HepG2 (cell line): ENCODE measurements at regions not wholly inside any gene's neighbourhood (a gene's known extent, or its start where the extent isn't known, plus 50 kb on each side); places are given as distances from the start of the nearest gene placed in this dataset.

ENCODE experiments used
- ATAC-seq: fragments of 200-7000 bp; cut with Tn5 transposase; 3 replicates; pipeline ENCODE4 v1.9.1; 2020; ENCODE audit warnings: mild to moderate bottlenecking, moderate library complexity
- BruUV-seq: library from RNA; stranded (reverse); fragments of 400-500 nt; replicated peaks from 2 replicates; lab custom pipeline; 2021; lab: Mats Ljungman, UMichigan
- CTCF ChIA-PET: fragments of 300-600 bp; formaldehyde crosslinking; extraction: SDS; loops from one replicate; lab custom pipeline; 2021; ENCODE audit warnings: low total read pairs, inconsistent platforms, low intra/inter-chr PET ratio; lab: Yijun Ruan, JAX
- POLR2A ChIA-PET: fragments of 350-600 bp; sonication (Branson Sonifier 250); formaldehyde crosslinking; loops from one replicate; lab custom pipeline; 2020; ENCODE audit warnings: antibody characterized with exemption, inconsistent platforms; lab: Yijun Ruan, JAX
- DNase-seq: peaks from one replicate; pipeline ENCODE4 v3.0.0-alpha.2; 2015; ENCODE audit warnings: low spot score
- FAIRE-seq: peaks from 3 replicates; lab custom pipeline; 2011; peaks lifted over from hg19 to GRCh38; lab: Jason Lieb, UNC
- H2AFZ ChIP-seq: one replicate; pipeline ENCODE4 v1.6.1; 2011; ENCODE audit warnings: low read length, inconsistent platforms
- H3K27ac ChIP-seq: fragments of 300-600 bp; 3 replicates; pipeline ENCODE4 v1.8.0; 2011; ENCODE audit warnings: mixed run types, mild to moderate bottlenecking, mixed read lengths, low read length, inconsistent platforms; ENCODE audit not compliant: insufficient read depth; ENCODE audit errors: extremely low read length
- H3K27me3 ChIP-seq, 2 experiments: fragments of 200-600 bp in 1 of 2; 2 replicates in 1 of 2; 3 replicates in 1 of 2; pipeline versions ENCODE4 v1.6.0 to v1.8.0; 2011; ENCODE audit warnings: low read length in 2 of 2, mild to moderate bottlenecking in 2 of 2, moderate library complexity in 2 of 2, inconsistent platforms in 1 of 2; ENCODE audit not compliant: insufficient read depth in 2 of 2, control insufficient read depth in 1 of 2
- H3K36me3 ChIP-seq, 2 experiments: fragments of 200-600 bp in 1 of 2; replicated peaks in 1 of 2; 2 replicates in 1 of 2; 3 replicates in 1 of 2; pipeline versions ENCODE4 v1.5.1 to v1.8.0; 2011; ENCODE audit warnings: low read length in 2 of 2, inconsistent platforms in 1 of 2; ENCODE audit not compliant: insufficient read depth in 2 of 2, control insufficient read depth in 1 of 2
- H3K4me1 ChIP-seq: 2 replicates; pipeline ENCODE4 v1.5.1; 2012; ENCODE audit warnings: low read length, inconsistent platforms; ENCODE audit not compliant: insufficient read depth
- H3K4me2 ChIP-seq: 2 replicates; pipeline ENCODE4 v1.6.0; 2011; ENCODE audit warnings: low read depth, low read length, inconsistent platforms
- H3K4me3 ChIP-seq, 3 experiments: fragments of 200-600 bp in 1 of 3; sonication (generic), shearing (Covaris generic) in 1 of 3; replicated peaks in 1 of 3; 2 replicates each; pipeline ENCODE4 v1.5.1; 2011 to 2016; ENCODE audit warnings: low read length in 3 of 3, inconsistent platforms in 2 of 3, low read depth in 2 of 3, mild to moderate bottlenecking in 2 of 3, control low read depth in 1 of 3, mixed read lengths in 1 of 3; ENCODE audit not compliant: insufficient read depth in 1 of 3
- H3K79me2 ChIP-seq: one replicate; pipeline ENCODE4 v1.6.1; 2011; ENCODE audit warnings: low read length, inconsistent platforms; ENCODE audit not compliant: insufficient read depth
- H3K9ac ChIP-seq: 2 replicates; pipeline ENCODE4 v1.6.0; 2011; ENCODE audit warnings: mild to moderate bottlenecking, low read depth, low read length, inconsistent platforms; ENCODE audit not compliant: insufficient read depth
- H3K9me3 ChIP-seq: 2 replicates; pipeline ENCODE4 v1.5.1; 2012; ENCODE audit warnings: mild to moderate bottlenecking, low read length
- H4K20me1 ChIP-seq: 2 replicates; pipeline ENCODE4 v1.6.0; 2011; ENCODE audit warnings: inconsistent platforms, mild to moderate bottlenecking, low read length, moderate library complexity; ENCODE audit not compliant: insufficient read depth
- CREM ChIP-seq, 2 experiments: sonication (generic) in 1 of 2; formaldehyde crosslinking in 1 of 2; IDR thresholded peaks; 2 replicates each; pipeline versions ENCODE4 v1.4.0 to v1.6.1; 2016 to 2020; ENCODE audit warnings: antibody characterized with exemption in 1 of 2, mild to moderate bottlenecking in 1 of 2, missing genetic modification reagents in 1 of 2
- FOXO1 ChIP-seq: sonication (generic); formaldehyde crosslinking; IDR thresholded peaks from 2 replicates; pipeline ENCODE4 v1.4.0; 2020; ENCODE audit warnings: missing genetic modification reagents
- IKZF4 ChIP-seq: sonication (generic); formaldehyde crosslinking; IDR thresholded peaks from 2 replicates; pipeline ENCODE4 v1.5.1; 2020; ENCODE audit warnings: borderline replicate concordance, mild to moderate bottlenecking, low read depth, missing genetic modification reagents; ENCODE audit errors: not compliant biosample characterization
- MATR3 ChIP-seq: sonication (generic); formaldehyde crosslinking; IDR thresholded peaks from 2 replicates; pipeline ENCODE4 v1.4.0; 2020; ENCODE audit warnings: missing genetic modification reagents
- MIER3 ChIP-seq: IDR thresholded peaks from 2 replicates; pipeline ENCODE4 v1.6.1; 2016; ENCODE audit warnings: missing compliant biosample characterization, borderline replicate concordance
- PAX8 ChIP-seq: sonication (generic); formaldehyde crosslinking; IDR thresholded peaks from 2 replicates; pipeline ENCODE4 v1.8.0; 2022; ENCODE audit warnings: mild to moderate bottlenecking, missing genetic modification reagents, borderline replicate concordance
- SPEN ChIP-seq: sonication (generic); formaldehyde crosslinking; IDR thresholded peaks from 2 replicates; pipeline ENCODE4 v1.5.1; 2020; ENCODE audit warnings: low read depth, mild to moderate bottlenecking, missing genetic modification reagents
- ZNF34 ChIP-seq: sonication (generic); formaldehyde crosslinking; IDR thresholded peaks from 2 replicates; pipeline ENCODE4 v1.4.0; 2020; ENCODE audit warnings: mild to moderate bottlenecking, missing genetic modification reagents, borderline replicate concordance
- ZNF619 ChIP-seq: sonication (generic); formaldehyde crosslinking; IDR thresholded peaks from 2 replicates; pipeline ENCODE4 v1.4.0; 2020; ENCODE audit warnings: mild to moderate bottlenecking, missing genetic modification reagents
- WGBS: methylation state at CpG from one replicate; pipeline ENCODE4 v1.1.6; 2017; ENCODE audit warnings: low lambda C conversion rate; 5-methylcytosine and 5-hydroxymethylcytosine counted together
- in situ Hi-C: cut with HindIII; loops from 2 replicates; pipeline ENCODE4 v1.10.0; 2017; ENCODE audit warnings: low pct_unique_long_range_greater_than_20kb; ENCODE audit not compliant: extremely low pct_ligation_motif_present
- intact Hi-C: fragments of 100-400 bp; cut with micrococcal nuclease; formaldehyde crosslinking; loops from one replicate; pipeline ENCODE4 v1.10.0; 2022; ENCODE audit not compliant: unreplicated experiment
- TF ChIP-seq, protein P1 (sequence below): sonication (generic); formaldehyde crosslinking; IDR thresholded peaks from 2 replicates; pipeline ENCODE4 v1.4.0; 2020; ENCODE audit warnings: missing genetic modification reagents, borderline replicate concordance
- TF ChIP-seq, protein P2 (sequence below): sonication (generic); formaldehyde crosslinking; IDR thresholded peaks from 2 replicates; pipeline ENCODE4 v1.8.0; 2022; ENCODE audit warnings: missing genetic modification reagents, mild to moderate bottlenecking, inconsistent platforms, borderline replicate concordance
- TF ChIP-seq, protein P3 (sequence below): sonication (generic); formaldehyde crosslinking; IDR thresholded peaks from 2 replicates; pipeline ENCODE4 v1.4.0; 2020; ENCODE audit warnings: missing genetic modification reagents

DNA sequence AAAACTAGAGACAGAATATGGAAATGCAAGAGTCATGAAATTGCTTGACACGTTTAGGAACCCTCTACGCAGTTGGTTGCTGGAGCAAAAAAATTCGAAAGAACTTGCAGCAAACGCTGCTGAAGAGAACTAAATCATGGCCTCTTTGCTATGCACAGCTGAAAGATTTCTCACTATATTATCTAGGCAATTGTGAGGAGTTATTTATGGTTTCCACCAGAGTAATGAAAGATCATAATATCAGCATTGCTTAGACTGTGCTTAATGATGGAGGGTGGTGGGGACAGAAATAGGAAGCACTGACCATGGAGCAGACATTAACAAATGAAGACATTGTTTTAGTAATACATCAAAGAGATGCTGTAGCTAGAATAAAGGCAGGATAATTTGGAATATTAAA lies 593.4 kb upstream of the ZNF717 start:
- no peak overlapping the region for H3K4me2 ChIP-seq
- no peak for DNase-seq
- ChIA-PET POLR2A (no interaction called here), CTCF (no interaction called here)
- BruUV-seq = no TSS peak
- H3K27me3 ChIP-seq = no peaks in the 10 kb centered on the region
- no peak for FAIRE-seq
- no peak for ATAC-seq
- H3K4me1 ChIP-seq = no peaks in the 10 kb centered on the region; the same call in 1 of the 2 replicates
- TF ChIP-seq, protein P1, sequence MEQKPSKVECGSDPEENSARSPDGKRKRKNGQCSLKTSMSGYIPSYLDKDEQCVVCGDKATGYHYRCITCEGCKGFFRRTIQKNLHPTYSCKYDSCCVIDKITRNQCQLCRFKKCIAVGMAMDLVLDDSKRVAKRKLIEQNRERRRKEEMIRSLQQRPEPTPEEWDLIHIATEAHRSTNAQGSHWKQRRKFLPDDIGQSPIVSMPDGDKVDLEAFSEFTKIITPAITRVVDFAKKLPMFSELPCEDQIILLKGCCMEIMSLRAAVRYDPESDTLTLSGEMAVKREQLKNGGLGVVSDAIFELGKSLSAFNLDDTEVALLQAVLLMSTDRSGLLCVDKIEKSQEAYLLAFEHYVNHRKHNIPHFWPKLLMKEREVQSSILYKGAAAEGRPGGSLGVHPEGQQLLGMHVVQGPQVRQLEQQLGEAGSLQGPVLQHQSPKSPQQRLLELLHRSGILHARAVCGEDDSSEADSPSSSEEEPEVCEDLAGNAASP = no peak
- TF ChIP-seq ZNF34 = no peak
- TF ChIP-seq MIER3 (CRISPR knock-in tag) = no peak
- no peak for TF ChIP-seq PAX8 (CRISPR knock-in tag)
- TF ChIP-seq SPEN = no peak
- TF ChIP-seq, protein P2, sequence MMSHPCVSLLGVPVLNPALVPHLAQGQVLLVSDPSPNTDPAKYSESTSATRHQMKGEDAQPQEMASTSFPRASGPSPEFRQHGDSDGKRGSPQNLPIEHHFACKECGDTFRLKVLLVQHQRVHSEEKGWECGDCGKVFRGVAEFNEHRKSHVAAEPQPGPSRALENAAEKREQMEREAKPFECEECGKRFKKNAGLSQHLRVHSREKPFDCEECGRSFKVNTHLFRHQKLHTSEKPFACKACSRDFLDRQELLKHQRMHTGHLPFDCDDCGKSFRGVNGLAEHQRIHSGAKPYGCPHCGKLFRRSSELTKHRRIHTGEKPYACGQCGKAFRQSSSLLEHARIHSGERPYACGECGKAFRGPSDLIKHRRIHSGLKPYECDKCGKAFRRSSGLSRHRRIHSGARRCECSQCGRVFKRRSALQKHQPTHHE (CRISPR knock-in tag) = no peak
- TF ChIP-seq FOXO1 = no peak
- TF ChIP-seq, protein P3, sequence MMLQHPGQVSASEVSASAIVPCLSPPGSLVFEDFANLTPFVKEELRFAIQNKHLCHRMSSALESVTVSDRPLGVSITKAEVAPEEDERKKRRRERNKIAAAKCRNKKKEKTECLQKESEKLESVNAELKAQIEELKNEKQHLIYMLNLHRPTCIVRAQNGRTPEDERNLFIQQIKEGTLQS (CRISPR knock-in tag) = no peak
- no peak for TF ChIP-seq ZNF619 (CRISPR knock-in tag)
- TF ChIP-seq CREM (IDR thresholded peaks at IDR 0.05) = no peak
- no peak for TF ChIP-seq CREM (CRISPR knock-in tag; IDR thresholded peaks at IDR 0.05)
- TF ChIP-seq MATR3 (CRISPR knock-in tag) = no peak
- no peak for TF ChIP-seq IKZF4 (CRISPR knock-in tag)
- H4K20me1 ChIP-seq = no peaks in the 10 kb centered on the region
- no peak overlapping the region for H3K27ac ChIP-seq
- intact Hi-C loops = no loop called here
- H3K9me3 ChIP-seq = no peaks in the 10 kb centered on the region; the same call in 1 of the 2 replicates
- in situ Hi-C loops = no loop called here
- no peaks in the 10 kb centered on the region for H3K36me3 ChIP-seq
- no peak overlapping the region for H3K4me3 ChIP-seq
- H2AFZ ChIP-seq = no peak overlapping the region
- H3K9ac ChIP-seq = no peak overlapping the region
- WGBS = 9% methylated on average over 4 of the region's 4 CpGs
- H3K79me2 ChIP-seq = no peaks in the 10 kb centered on the region
